Right kidney (tissue), 1 donor: ENCODE measurements at regions not wholly inside any gene's neighbourhood (a gene's known extent, or its start where the extent isn't known, plus 50 kb on each side); places are given as distances from the start of the nearest gene placed in this dataset.
"Not testable (repeated sequence)": the region's sequence is repeated elsewhere in the genome, so short reads cannot be mapped to it uniquely, and the experiment has no call there.

Experiments
- DNase-seq: peaks from one replicate; pipeline ENCODE4 v3.0.0-alpha.2; 2016

GRCh38 chr12:76292891-76293290 is 55.3 kb downstream of the BBS10 start:
- DNase-seq, result not testable (repeated sequence)

- DNase-seq, result not testable (repeated sequence)
These were observed 55.9 kb downstream of the BBS10 start for GRCh38 chr12:76292305-76292704.

- no peak for DNase-seq
These were observed 57.0 kb downstream of the BBS10 start for GRCh38 chr12:76290963-76291859.

- DNase-seq, result no peak
These were observed 60.0 kb downstream of the BBS10 start for GRCh38 chr12:76288218-76288617.

- DNase-seq, result peak; percentile 16
These were observed 63.1 kb downstream of the BBS10 start for GRCh38 chr12:76284816-76285750.

GRCh38 chr12:76282744-76283143 is 65.5 kb downstream of the BBS10 start:
- DNase-seq, result no peak

GRCh38 chr12:76277480-76277879 is 70.7 kb downstream of the BBS10 start:
- no peak for DNase-seq

GRCh38 chr12:76276499-76277151 is 71.6 kb downstream of the BBS10 start:
- DNase-seq, result no peak

- DNase-seq, result no peak
These were observed 72.6 kb downstream of the BBS10 start for GRCh38 chr12:76275511-76276093.

GRCh38 chr12:76274420-76275083 is 73.7 kb downstream of the BBS10 start:
- DNase-seq, result no peak

GRCh38 chr12:76272287-76272686 is 75.9 kb downstream of the BBS10 start:
- no peak for DNase-seq

GRCh38 chr12:76270657-76271358 is 77.4 kb downstream of the BBS10 start:
- no peak for DNase-seq

- DNase-seq, result no peak
These were observed 79.9 kb downstream of the BBS10 start for GRCh38 chr12:76268267-76268666.

GRCh38 chr12:76266797-76267196 is 81.4 kb downstream of the BBS10 start:
- no peak for DNase-seq

- no peak for DNase-seq
These were observed 82.6 kb downstream of the BBS10 start for GRCh38 chr12:76265424-76266180.

GRCh38 chr12:76264611-76265012 is 83.6 kb downstream of the BBS10 start:
- no peak for DNase-seq

- no peak for DNase-seq
These were observed 84.5 kb downstream of the BBS10 start for GRCh38 chr12:76263696-76264095.

- no peak for DNase-seq
These were observed 87.8 kb downstream of the BBS10 start for GRCh38 chr12:76260390-76260748.

GRCh38 chr12:76259660-76260389 is 88.4 kb downstream of the BBS10 start:
- DNase-seq, result no peak

- no peak for DNase-seq
These were observed 89.1 kb downstream of the BBS10 start for GRCh38 chr12:76259106-76259505.
